Body of pancreas (tissue), 4 donors: ENCODE measurements at regions not wholly inside any gene's neighbourhood (a gene's known extent, or its start where the extent isn't known, plus 50 kb on each side); places are given as distances from the start of the nearest gene placed in this dataset.
"Not testable (repeated sequence)": the region's sequence is repeated elsewhere in the genome, so short reads cannot be mapped to it uniquely, and the experiment has no call there.

Source experiments
- POLR2A ChIP-seq, 3 donors: fragments of 450-650 bp; IDR thresholded peaks; one replicate each; pipeline ENCODE4 v1.6.1; 2016; ENCODE audit warnings: antibody characterized with exemption in 3 of 3, mild to moderate bottlenecking in 2 of 3
- TF ChIP-seq, protein P1 (sequence below), 7 experiments: fragments of 450-650 bp in 4 of 7; fragments of 200-600 bp in 3 of 7; sonication (generic) in 3 of 7; IDR thresholded peaks; one replicate each; pipeline ENCODE4 v1.5.1; 2016 to 2019; ENCODE audit warnings: antibody characterized with exemption in 7 of 7

DNA sequence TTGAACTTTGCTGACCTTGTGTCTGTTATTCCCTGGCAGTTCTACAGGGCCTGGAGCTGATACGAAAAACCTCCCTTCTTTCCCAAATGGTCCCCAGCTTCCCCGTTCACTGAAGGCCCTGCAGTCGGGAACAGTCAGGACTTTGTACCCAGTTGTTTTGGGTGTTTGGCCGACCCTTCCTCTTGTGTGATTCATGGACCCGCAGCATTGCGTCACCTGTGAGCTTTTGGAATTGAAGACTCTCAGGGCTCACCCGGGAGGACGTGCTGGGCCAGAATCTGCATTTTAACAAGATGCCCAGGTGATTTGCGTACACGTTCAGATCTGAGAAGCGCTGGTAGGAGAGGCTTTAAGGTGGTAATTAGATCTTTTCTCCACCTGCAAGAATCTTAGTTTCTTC is 220.4 kb downstream of the OTOP1 start:
- TF ChIP-seq, protein P1, sequence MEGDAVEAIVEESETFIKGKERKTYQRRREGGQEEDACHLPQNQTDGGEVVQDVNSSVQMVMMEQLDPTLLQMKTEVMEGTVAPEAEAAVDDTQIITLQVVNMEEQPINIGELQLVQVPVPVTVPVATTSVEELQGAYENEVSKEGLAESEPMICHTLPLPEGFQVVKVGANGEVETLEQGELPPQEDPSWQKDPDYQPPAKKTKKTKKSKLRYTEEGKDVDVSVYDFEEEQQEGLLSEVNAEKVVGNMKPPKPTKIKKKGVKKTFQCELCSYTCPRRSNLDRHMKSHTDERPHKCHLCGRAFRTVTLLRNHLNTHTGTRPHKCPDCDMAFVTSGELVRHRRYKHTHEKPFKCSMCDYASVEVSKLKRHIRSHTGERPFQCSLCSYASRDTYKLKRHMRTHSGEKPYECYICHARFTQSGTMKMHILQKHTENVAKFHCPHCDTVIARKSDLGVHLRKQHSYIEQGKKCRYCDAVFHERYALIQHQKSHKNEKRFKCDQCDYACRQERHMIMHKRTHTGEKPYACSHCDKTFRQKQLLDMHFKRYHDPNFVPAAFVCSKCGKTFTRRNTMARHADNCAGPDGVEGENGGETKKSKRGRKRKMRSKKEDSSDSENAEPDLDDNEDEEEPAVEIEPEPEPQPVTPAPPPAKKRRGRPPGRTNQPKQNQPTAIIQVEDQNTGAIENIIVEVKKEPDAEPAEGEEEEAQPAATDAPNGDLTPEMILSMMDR (IDR thresholded peaks at IDR 0.05), result not testable (repeated sequence)
- not testable (repeated sequence) for TF ChIP-seq POLR2A (IDR thresholded peaks at IDR 0.05)
